Upper lobe of right lung (tissue), 1 donor: ENCODE measurements at regions not wholly inside any gene's neighbourhood (a gene's known extent, or its start where the extent isn't known, plus 50 kb on each side); places are given as distances from the start of the nearest gene placed in this dataset.

ENCODE experiments used
- ATAC-seq: fragments of 200-7000 bp; cut with Tn5 transposase; one replicate; pipeline ENCODE4 v1.9.1; 2020; ENCODE audit warnings: mild to moderate bottlenecking, moderate library complexity
- DNase-seq: peaks from one replicate; pipeline ENCODE4 v3.0.0-alpha.2; 2020
- H3K27ac ChIP-seq: fragments of 200-600 bp; one replicate; pipeline ENCODE4 v1.8.0; 2022
- H3K27me3 ChIP-seq: fragments of 200-600 bp; one replicate; pipeline ENCODE4 v1.8.0; 2022; ENCODE audit warnings: mild to moderate bottlenecking
- H3K36me3 ChIP-seq: fragments of 200-600 bp; one replicate; pipeline ENCODE4 v1.8.0; 2022
- H3K4me1 ChIP-seq: fragments of 200-600 bp; one replicate; pipeline ENCODE4 v1.8.0; 2022
- H3K4me3 ChIP-seq: fragments of 200-600 bp; one replicate; pipeline ENCODE4 v1.8.0; 2022; ENCODE audit warnings: mild to moderate bottlenecking
- H3K9me3 ChIP-seq: fragments of 200-600 bp; one replicate; pipeline ENCODE4 v1.8.0; 2022
- CTCF ChIP-seq: fragments of 200-600 bp; IDR thresholded peaks from one replicate; pipeline ENCODE4 v1.8.0; 2022; ENCODE audit warnings: antibody characterized with exemption
- intact Hi-C: fragments of 100-400 bp; cut with DNase I; formaldehyde crosslinking; loops from one replicate; pipeline ENCODE4 v1.11.0; 2022
- donor health status: DM: no; HTN: yes; CAD: no; lungs with severe emphysema.

- H3K36me3 ChIP-seq = no peaks in the 10 kb centered on the region
- DNase-seq (no peak), ATAC-seq (no peak)
- no peaks in the 10 kb centered on the region for H3K4me1 ChIP-seq
- H3K4me3 ChIP-seq = no peak overlapping the region
- no peaks in the 10 kb centered on the region for H3K9me3 ChIP-seq
- H3K27me3 ChIP-seq = no peaks in the 10 kb centered on the region
- no peak overlapping the region for H3K27ac ChIP-seq
- TF ChIP-seq CTCF = peak; percentile 22
- intact Hi-C loops = no loop called here
Measured at GRCh38 chr11:92861634-92862033, 107.8 kb upstream of the MTNR1B start.

GRCh38 chr11:92865352-92865751 lies 104.1 kb upstream of the MTNR1B start:
- Histone ChIP-seq H3K9me3 (no peaks in the 10 kb centered on the region), H3K4me3 (no peak overlapping the region), H3K27ac (no peak overlapping the region), H3K27me3 (no peaks in the 10 kb centered on the region), H3K36me3 (no peaks in the 10 kb centered on the region), H3K4me1 (no peaks in the 10 kb centered on the region)
- TF ChIP-seq CTCF = no peak
- DNase-seq = no peak
- intact Hi-C loops = no loop called here
- no peak for ATAC-seq

- no peaks in the 10 kb centered on the region for H3K9me3 ChIP-seq
- no peaks in the 10 kb centered on the region for H3K4me1 ChIP-seq
- no peak for TF ChIP-seq CTCF
- DNase-seq = no peak
- no peaks in the 10 kb centered on the region for H3K27me3 ChIP-seq
- no peak overlapping the region for H3K27ac ChIP-seq
- H3K36me3 ChIP-seq = no peaks in the 10 kb centered on the region
- intact Hi-C loops = no loop called here
- H3K4me3 ChIP-seq = no peak overlapping the region
- ATAC-seq = peak; percentile 15
Measured at GRCh38 chr11:92866679-92867282, 102.7 kb upstream of the MTNR1B start.

- no peak for ATAC-seq
- DNase-seq = no peak
- intact Hi-C loops = no loop called here
- H3K4me1 ChIP-seq = no peaks in the 10 kb centered on the region
- no peak overlapping the region for H3K4me3 ChIP-seq
- TF ChIP-seq CTCF = no peak
- H3K27ac ChIP-seq = no peak overlapping the region
- H3K9me3 ChIP-seq = no peaks in the 10 kb centered on the region
- no peaks in the 10 kb centered on the region for H3K27me3 ChIP-seq
- H3K36me3 ChIP-seq = no peaks in the 10 kb centered on the region
Measured at GRCh38 chr11:92867913-92868619, 101.4 kb upstream of the MTNR1B start.

DNA sequence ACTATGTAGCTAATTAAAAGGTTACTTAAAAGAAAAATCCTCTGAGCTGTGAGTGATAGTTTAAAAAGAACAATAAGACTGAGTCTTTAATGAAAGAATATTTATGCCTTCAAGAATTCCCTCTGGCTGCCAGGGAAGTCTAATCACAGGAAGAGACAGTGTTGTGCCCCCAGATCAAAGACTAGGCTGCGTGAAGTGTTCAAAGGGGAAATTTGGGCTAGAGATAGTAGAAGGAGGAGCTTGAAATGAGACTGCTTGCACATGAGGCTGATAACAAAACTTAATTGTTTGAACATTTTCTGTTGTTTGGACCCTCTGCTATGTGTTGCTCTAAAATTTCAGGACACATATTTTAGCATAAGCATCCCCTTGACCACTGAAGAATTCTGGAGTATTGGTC lies 99.7 kb upstream of the MTNR1B start:
- Histone ChIP-seq H3K27me3 (no peaks in the 10 kb centered on the region), H3K4me3 (no peak overlapping the region), H3K36me3 (no peaks in the 10 kb centered on the region), H3K9me3 (no peaks in the 10 kb centered on the region), H3K27ac (no peak overlapping the region), H3K4me1 (no peaks in the 10 kb centered on the region)
- ATAC-seq = no peak
- no peak for DNase-seq
- intact Hi-C loops = no loop called here
- TF ChIP-seq CTCF = no peak
